NCI-H2107 treated with DMSO at 0.1 percent for 48 hours (cell line): ENCODE measurements at regions not wholly inside any gene's neighbourhood (a gene's known extent, or its start where the extent isn't known, plus 50 kb on each side); places are given as distances from the start of the nearest gene placed in this dataset.

Experiments used
- DNase-seq: peaks from one replicate; lab custom pipeline; 2025; ENCODE audit not compliant: unreplicated experiment; lab: John Stamatoyannopoulos, UW

DNA sequence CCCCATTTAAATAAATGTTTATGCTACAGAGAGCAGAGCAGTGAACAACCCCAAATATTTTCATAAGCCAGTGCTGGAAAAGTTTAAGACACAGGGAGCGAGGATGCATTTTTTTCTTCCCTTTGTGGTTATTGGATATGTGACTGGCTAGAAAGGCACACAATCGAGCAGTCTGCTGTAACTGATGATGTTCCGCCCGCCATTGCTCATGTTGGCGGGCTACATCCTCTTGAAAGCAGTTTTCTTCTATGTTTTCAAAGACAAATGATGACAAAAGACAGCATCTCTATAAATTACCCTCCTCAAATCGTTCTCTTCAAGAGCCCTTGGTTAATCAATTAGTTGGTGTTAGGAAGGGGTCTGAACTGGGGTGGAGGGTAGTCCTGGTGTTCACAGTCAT lies 269.8 kb downstream of the SKAP2 start:
- no peak for DNase-seq

DNA sequence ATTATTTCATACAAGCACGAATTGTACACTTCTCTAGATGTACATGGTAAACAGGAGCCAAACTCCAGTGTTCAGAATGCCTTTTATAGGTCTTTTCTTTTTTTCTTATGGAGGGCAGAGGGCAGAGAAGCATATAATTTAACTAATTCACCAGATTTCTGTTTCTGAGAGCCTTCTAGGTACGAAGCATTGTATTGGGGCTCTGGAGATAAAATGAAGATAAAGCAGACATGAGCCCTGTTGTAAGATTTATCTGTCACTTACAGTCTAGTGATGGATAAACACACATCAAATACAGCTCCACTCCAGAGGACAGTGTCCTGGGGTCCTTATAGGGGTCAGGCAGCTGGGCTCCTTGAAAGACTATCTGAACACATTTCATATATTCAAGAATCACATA lies 265.5 kb downstream of the SKAP2 start:
- DNase-seq = no peak

GRCh38 chr7:26599982-26600381 lies 264.4 kb downstream of the SKAP2 start:
- DNase-seq = no peak

DNA sequence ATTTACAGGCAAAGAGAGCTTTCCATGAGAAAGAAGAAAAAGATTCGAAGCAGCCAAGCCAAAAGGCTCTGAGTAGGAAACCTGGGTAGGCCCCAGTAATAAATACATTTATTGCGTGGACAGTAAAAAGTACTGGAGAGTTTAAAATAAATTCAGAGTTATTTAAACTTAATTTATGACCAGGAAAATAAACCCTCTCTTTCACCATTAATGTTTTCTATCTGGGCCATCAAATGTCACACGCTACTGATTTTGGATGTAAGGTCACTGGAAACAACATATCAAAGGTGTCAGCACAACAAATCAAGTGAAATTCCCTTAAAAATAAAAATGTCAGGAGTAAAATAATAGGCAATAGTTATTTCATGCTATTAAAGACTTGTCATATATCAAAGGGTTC lies 264.0 kb downstream of the SKAP2 start:
- DNase-seq = no peak

DNA sequence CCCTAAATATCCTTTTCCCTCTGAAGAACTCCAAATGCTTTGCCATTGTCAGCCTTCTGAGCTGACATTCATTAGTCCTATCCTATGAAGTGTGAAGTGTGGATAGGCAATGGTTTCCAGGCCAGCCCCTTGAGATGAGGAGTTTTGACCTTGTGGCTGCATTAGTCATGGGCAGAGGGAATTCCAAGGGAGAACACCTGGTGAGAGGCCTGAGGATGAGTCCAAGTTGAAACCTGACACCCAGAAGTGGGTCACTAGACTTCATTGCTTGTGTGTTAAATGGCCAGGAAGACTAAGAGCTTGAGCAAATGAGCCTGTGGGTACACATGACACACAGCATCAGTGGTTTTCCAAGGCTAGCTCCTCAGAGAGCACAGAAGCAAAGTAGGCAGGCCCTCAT lies 260.8 kb downstream of the SKAP2 start:
- no peak for DNase-seq

DNA sequence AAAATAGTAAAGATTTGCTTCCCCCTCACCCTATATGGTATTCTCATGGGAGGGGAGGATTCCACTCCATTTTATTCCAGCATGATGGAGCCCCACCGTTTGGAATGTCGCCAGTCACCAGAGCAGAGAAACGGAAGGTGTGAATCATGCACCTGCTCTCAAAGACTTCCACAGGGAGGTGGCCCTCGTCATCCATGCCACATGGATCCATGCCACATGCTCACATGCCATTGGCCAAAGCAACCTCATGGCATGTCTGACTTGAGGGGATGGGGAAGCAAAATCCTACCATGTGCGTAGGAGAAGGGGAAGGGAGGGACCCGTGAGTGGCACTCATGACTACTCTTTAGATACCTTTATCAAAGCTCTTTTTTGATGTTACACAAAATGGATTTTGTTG lies 256.0 kb downstream of the SKAP2 start:
- no peak for DNase-seq

DNA sequence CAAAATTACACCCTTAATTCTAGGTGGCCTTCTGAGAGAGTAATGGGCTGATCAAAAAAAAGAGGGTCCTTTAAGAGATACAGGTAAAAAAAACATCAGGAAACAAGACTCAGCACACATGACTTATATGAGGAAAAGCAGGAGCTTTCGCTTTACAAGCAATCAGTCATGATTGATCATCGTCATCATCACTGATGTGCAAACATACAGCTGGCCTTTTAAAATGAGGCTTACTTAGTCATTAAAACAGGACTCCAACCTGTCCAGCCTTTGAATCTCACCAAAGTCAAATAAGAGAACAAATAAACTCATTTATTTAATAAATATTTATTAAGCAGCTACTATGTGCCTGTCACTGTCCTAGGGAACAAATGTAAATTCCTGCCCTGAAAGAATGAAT lies 255.3 kb downstream of the SKAP2 start:
- no peak for DNase-seq

GRCh38 chr7:26609532-26609931 lies 254.9 kb downstream of the SKAP2 start:
- DNase-seq = no peak

DNA sequence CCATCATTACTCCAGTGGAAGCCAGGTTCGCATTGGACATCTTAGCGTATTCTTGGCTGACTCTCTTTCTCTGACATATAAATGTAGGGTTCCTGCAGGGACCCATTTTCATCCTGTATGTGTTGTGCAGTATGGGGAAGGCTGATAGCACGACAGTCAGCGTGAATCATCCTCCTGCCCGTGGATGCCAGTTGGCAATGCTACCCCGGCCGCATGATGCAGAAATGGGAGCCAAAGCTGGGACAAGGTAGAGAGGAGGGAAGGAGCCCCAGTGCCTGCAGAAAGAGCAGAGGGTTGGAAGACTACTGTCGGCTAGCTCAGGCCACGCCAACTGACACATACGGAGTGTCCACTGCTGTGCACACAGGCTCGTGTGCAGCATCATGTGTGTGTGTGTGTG lies 251.6 kb downstream of the SKAP2 start:
- DNase-seq = no peak

DNA sequence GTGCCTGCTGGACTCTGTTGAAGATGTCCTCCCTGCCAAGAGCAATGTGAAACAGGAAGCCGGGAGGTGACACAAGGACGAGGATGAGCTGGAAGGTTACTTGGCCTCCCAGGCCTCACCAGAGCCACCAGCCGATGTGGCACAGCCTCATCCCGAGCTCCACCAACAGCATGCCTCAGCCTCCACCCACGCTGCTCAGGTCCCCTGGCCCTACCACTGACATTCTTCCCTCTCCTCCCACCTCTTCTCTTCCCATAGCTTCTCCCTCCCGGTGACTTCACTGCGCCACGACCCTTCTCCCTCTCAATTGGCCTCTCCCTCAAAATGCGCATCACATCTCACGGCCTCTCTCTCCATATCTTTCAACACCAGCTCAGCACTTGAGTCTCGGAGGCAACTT lies 249.9 kb downstream of the SKAP2 start:
- no peak for DNase-seq

DNA sequence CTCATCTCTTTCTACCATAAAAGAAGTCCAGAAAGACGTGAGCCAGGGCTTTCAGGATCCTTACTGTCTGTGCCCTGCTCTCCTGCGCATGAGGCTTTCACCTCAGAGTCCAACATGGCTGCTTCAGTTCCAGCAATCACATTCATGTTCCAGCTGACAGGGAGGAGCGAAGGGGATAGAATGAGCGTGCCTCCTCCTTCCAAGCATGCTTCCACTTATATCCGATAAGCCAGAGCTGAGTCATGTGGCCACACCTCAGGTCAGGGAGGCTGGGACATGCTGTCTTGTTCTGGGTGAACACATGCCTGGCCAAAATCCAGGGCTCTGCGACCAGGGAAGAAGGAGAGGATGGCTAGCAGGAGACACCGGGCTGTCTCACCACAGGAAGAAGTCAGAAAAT lies 248.2 kb downstream of the SKAP2 start:
- DNase-seq = no peak

DNA sequence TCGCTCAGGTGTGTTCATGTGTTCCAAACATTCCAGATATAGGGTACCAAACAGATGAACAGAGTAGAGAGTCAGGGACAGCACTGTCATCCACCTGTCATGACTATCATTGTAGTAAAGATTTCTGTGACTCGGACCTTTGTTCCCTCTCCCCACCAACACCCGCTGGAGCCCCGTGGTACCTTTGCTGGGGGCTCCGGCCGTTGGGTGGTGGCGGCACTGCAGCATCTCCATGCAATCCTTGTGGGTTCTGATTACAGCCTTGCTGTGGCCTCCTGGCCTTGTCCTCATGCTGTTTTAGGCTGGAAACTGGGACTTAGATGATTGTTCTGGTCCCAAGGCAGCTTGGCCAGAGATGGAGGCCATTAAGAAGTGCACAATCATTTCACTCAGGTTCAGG lies 247.3 kb downstream of the SKAP2 start:
- no peak for DNase-seq
